SU-DHL-6 (cell line): ENCODE measurements at regions not wholly inside any gene's neighbourhood (a gene's known extent, or its start where the extent isn't known, plus 50 kb on each side); places are given as distances from the start of the nearest gene placed in this dataset.

Experiments used
- H2AFZ ChIP-seq: fragments of 200-600 bp; sonication (generic); 2 replicates; pipeline ENCODE4 v1.6.1; 2014; ENCODE audit warnings: low read depth, mild to moderate bottlenecking, moderate library complexity, mixed read lengths, antibody characterized with exemption, low read length; ENCODE audit not compliant: severe bottlenecking
- H3F3A ChIP-seq: fragments of 200-600 bp; shearing (Covaris generic); 2 replicates; pipeline ENCODE4 v1.6.0; 2016; ENCODE audit warnings: antibody characterized with exemption, mild to moderate bottlenecking; ENCODE audit not compliant: insufficient read depth
- H3K27ac ChIP-seq: fragments of 200-600 bp; sonication (generic); 2 replicates; pipeline ENCODE4 v1.5.1; 2016; ENCODE audit warnings: low read depth, mild to moderate bottlenecking, low read length, moderate library complexity, mixed read lengths
- H3K27me3 ChIP-seq: fragments of 200-600 bp; sonication (generic), shearing (Covaris generic); 2 replicates; pipeline ENCODE4 v1.6.0; 2014; ENCODE audit warnings: mild to moderate bottlenecking, low read length
- H3K36me3 ChIP-seq: fragments of 200-600 bp; sonication (generic); 2 replicates; pipeline ENCODE4 v1.6.1; 2014; ENCODE audit warnings: mild to moderate bottlenecking, low read length, mixed read lengths
- H3K4me2 ChIP-seq: fragments of 300-600, 200-600 bp; shearing (Covaris generic), sonication (generic); 2 replicates; pipeline ENCODE4 v1.6.0; 2014; ENCODE audit warnings: low read length, low read depth, mild to moderate bottlenecking; ENCODE audit not compliant: poor library complexity, severe bottlenecking
- H3K4me3 ChIP-seq: fragments of 200-600 bp; sonication (generic); 2 replicates; pipeline ENCODE4 v1.5.1; 2014; ENCODE audit warnings: antibody characterized with exemption, low read length, mild to moderate bottlenecking, mixed read lengths; ENCODE audit not compliant: insufficient read depth, poor library complexity, severe bottlenecking
- H3K79me2 ChIP-seq: fragments of 200-600 bp; sonication (generic); 2 replicates; pipeline ENCODE4 v1.6.1; 2014; ENCODE audit warnings: mild to moderate bottlenecking, low read length, moderate library complexity; ENCODE audit not compliant: insufficient read depth
- H3K9ac ChIP-seq: fragments of 200-600 bp; sonication (generic); 2 replicates; pipeline ENCODE4 v1.7.0; 2014; ENCODE audit warnings: mild to moderate bottlenecking, low read length
- H3K9me2 ChIP-seq: fragments of 200-600 bp; sonication (generic); replicated peaks from 2 replicates; pipeline ENCODE4 v1.6.1; 2014; ENCODE audit warnings: low read length; ENCODE audit not compliant: insufficient read depth
- H3K9me3 ChIP-seq: fragments of 200-600 bp; sonication (generic); 2 replicates; pipeline ENCODE4 v1.6.1; 2014; ENCODE audit warnings: low read length, mixed read lengths; ENCODE audit not compliant: insufficient read depth
- H4K20me1 ChIP-seq: fragments of 200-600 bp; sonication (generic); 2 replicates; pipeline ENCODE4 v1.6.1; 2014; ENCODE audit warnings: low read depth, mild to moderate bottlenecking, antibody characterized with exemption, low read length, moderate library complexity, mixed read lengths
- EZH2phosphoT487 ChIP-seq: fragments of 200-600 bp; sonication (generic), shearing (Covaris generic); conservative IDR thresholded peaks from 2 replicates; pipeline ENCODE4 v1.6.1; 2018; ENCODE audit warnings: mild to moderate bottlenecking, antibody characterized with exemption, low read length, moderate library complexity, mixed read lengths
- TF ChIP-seq, protein P1 (sequence below): fragments of 200-600 bp; sonication (generic); IDR thresholded peaks from one replicate; pipeline ENCODE4 v1.5.1; 2017; ENCODE audit warnings: antibody characterized with exemption, mild to moderate bottlenecking, low read length, moderate library complexity; ENCODE audit not compliant: insufficient read depth, poor library complexity, severe bottlenecking

- TF ChIP-seq, protein P1, sequence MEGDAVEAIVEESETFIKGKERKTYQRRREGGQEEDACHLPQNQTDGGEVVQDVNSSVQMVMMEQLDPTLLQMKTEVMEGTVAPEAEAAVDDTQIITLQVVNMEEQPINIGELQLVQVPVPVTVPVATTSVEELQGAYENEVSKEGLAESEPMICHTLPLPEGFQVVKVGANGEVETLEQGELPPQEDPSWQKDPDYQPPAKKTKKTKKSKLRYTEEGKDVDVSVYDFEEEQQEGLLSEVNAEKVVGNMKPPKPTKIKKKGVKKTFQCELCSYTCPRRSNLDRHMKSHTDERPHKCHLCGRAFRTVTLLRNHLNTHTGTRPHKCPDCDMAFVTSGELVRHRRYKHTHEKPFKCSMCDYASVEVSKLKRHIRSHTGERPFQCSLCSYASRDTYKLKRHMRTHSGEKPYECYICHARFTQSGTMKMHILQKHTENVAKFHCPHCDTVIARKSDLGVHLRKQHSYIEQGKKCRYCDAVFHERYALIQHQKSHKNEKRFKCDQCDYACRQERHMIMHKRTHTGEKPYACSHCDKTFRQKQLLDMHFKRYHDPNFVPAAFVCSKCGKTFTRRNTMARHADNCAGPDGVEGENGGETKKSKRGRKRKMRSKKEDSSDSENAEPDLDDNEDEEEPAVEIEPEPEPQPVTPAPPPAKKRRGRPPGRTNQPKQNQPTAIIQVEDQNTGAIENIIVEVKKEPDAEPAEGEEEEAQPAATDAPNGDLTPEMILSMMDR: no peak
- no peak for TF ChIP-seq EZH2phosphoT487
- H3K36me3 ChIP-seq: no peaks in the 10 kb centered on the region
- H3K9ac ChIP-seq: no peak overlapping the region
- no peak overlapping the region for H3K27ac ChIP-seq
- no peaks in the 10 kb centered on the region for H3F3A ChIP-seq
- no peak overlapping the region for H2AFZ ChIP-seq
- H3K27me3 ChIP-seq: no peaks in the 10 kb centered on the region
- no peaks in the 10 kb centered on the region for H3K9me2 ChIP-seq
- no peaks in the 10 kb centered on the region for H3K79me2 ChIP-seq
- H3K4me2 ChIP-seq: no peak overlapping the region
- H3K9me3 ChIP-seq: no peaks in the 10 kb centered on the region
- no peaks in the 10 kb centered on the region for H4K20me1 ChIP-seq
- H3K4me3 ChIP-seq: no peak overlapping the region
These were observed 924.3 kb downstream of the BCL11B start for GRCh38 chr14:98347686-98348085.

- Histone ChIP-seq H3K9ac (no peak overlapping the region), H3K4me3 (no peak overlapping the region), H3K27ac (no peak overlapping the region), H2AFZ (no peak overlapping the region), H4K20me1 (no peaks in the 10 kb centered on the region), H3K36me3 (no peaks in the 10 kb centered on the region), H3K79me2 (no peaks in the 10 kb centered on the region), H3F3A (no peaks in the 10 kb centered on the region), H3K9me3 (no peaks in the 10 kb centered on the region), H3K27me3 (no peaks in the 10 kb centered on the region), H3K9me2 (no peaks in the 10 kb centered on the region), H3K4me2 (no peak overlapping the region)
- TF ChIP-seq EZH2phosphoT487: no peak
- TF ChIP-seq, protein P1: no peak
These were observed 923.5 kb downstream of the BCL11B start for GRCh38 chr14:98348505-98348904.

DNA sequence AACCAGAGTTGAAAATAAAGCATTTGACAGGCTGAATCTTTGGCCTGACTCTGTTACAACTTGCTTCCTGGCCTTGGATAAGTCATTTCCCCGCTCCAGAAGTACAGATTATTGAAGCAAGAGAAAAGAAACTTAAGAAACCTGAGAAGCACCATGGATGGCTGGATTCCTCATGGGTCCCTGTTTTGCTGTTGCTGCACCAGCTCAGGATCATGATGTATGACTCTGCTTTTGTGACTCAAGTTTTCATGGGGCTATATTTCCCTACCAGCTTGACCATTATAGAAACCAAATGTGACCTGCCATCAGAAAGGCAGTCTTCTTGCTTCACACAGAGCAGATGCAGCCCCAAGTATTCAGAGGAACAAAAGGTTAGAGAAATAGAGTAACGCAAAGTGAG, 921.8 kb downstream of the BCL11B start:
- no peaks in the 10 kb centered on the region for H3K9me3 ChIP-seq
- H3K9ac ChIP-seq: no peak overlapping the region
- no peaks in the 10 kb centered on the region for H3K27me3 ChIP-seq
- H3K4me2 ChIP-seq: no peak overlapping the region
- no peaks in the 10 kb centered on the region for H3K9me2 ChIP-seq
- no peaks in the 10 kb centered on the region for H3K79me2 ChIP-seq
- H3K27ac ChIP-seq: no peak overlapping the region
- TF ChIP-seq EZH2phosphoT487: no peak
- TF ChIP-seq, protein P1: no peak
- no peaks in the 10 kb centered on the region for H4K20me1 ChIP-seq
- no peaks in the 10 kb centered on the region for H3F3A ChIP-seq
- no peak overlapping the region for H2AFZ ChIP-seq
- H3K36me3 ChIP-seq: no peaks in the 10 kb centered on the region
- H3K4me3 ChIP-seq: no peak overlapping the region
